Uterus (tissue), 2 donors: ENCODE measurements at regions not wholly inside any gene's neighbourhood (a gene's known extent, or its start where the extent isn't known, plus 50 kb on each side); places are given as distances from the start of the nearest gene placed in this dataset.

ENCODE experiments used
- POLR2A ChIP-seq, 2 donors: fragments of 450-650 bp; IDR thresholded peaks; one replicate each; pipeline ENCODE4 v1.6.1; 2016; ENCODE audit warnings: antibody characterized with exemption in 2 of 2, mild to moderate bottlenecking in 1 of 2, moderate library complexity in 1 of 2
- TF ChIP-seq, protein P1 (sequence below), 4 experiments: fragments of 200-600 bp in 2 of 4; fragments of 450-650 bp in 2 of 4; sonication (generic) in 2 of 4; IDR thresholded peaks; one replicate each; pipeline ENCODE4 v1.5.1; 2016 to 2019; ENCODE audit warnings: antibody characterized with exemption in 4 of 4, mild to moderate bottlenecking in 2 of 4, moderate library complexity in 1 of 4

GRCh38 chr4:180734753-180735432 is 1508.3 kb upstream of the TENM3 start:
- no peak for TF ChIP-seq POLR2A (IDR thresholded peaks at IDR 0.05)
- TF ChIP-seq, protein P1, sequence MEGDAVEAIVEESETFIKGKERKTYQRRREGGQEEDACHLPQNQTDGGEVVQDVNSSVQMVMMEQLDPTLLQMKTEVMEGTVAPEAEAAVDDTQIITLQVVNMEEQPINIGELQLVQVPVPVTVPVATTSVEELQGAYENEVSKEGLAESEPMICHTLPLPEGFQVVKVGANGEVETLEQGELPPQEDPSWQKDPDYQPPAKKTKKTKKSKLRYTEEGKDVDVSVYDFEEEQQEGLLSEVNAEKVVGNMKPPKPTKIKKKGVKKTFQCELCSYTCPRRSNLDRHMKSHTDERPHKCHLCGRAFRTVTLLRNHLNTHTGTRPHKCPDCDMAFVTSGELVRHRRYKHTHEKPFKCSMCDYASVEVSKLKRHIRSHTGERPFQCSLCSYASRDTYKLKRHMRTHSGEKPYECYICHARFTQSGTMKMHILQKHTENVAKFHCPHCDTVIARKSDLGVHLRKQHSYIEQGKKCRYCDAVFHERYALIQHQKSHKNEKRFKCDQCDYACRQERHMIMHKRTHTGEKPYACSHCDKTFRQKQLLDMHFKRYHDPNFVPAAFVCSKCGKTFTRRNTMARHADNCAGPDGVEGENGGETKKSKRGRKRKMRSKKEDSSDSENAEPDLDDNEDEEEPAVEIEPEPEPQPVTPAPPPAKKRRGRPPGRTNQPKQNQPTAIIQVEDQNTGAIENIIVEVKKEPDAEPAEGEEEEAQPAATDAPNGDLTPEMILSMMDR (IDR thresholded peaks at IDR 0.05), result no peak
